Stimulated activated CD8-positive, alpha-beta memory T cell treated with anti-CD3 and anti-CD28 coated beads, Interleukin-12 subunit alpha, Interleukin-12 subunit beta, amount 100 ng/mL, for 4 hours (primary cell): ENCODE measurements at regions not wholly inside any gene's neighbourhood (a gene's known extent, or its start where the extent isn't known, plus 50 kb on each side); places are given as distances from the start of the nearest gene placed in this dataset.
"Not testable (repeated sequence)": the region's sequence is repeated elsewhere in the genome, so short reads cannot be mapped to it uniquely, and the experiment has no call there.

Experiments used
- DNase-seq: peaks from one replicate; pipeline ENCODE4 v3.0.0-alpha.2; 2020; ENCODE audit warnings: low read depth

DNA sequence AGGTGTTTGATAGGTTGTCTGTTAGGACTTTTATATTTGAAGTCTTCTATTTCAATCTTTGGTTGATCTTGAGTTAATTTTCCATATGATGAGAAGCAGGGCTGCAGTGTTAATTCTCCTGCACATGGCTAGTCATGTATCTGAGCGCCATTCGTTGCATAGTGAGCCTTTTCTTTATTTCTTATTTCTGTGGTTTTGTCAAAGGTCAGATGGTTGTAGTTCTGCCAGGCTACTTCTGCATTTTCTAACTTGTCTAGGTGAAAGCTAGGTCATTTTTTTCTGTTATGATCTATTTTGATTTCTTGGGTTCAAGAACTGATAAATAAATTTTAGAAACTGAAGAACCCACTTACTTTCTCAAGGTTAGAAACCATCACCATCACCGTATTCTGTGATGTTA, 56.7 kb downstream of the CCDC74A start:
- DNase-seq = no peak

GRCh38 chr2:131584940-131585339, 57.3 kb downstream of the CCDC74A start:
- no peak for DNase-seq

- DNase-seq = no peak
Measured at GRCh38 chr2:131588152-131588873, 60.6 kb downstream of the CCDC74A start.

DNA sequence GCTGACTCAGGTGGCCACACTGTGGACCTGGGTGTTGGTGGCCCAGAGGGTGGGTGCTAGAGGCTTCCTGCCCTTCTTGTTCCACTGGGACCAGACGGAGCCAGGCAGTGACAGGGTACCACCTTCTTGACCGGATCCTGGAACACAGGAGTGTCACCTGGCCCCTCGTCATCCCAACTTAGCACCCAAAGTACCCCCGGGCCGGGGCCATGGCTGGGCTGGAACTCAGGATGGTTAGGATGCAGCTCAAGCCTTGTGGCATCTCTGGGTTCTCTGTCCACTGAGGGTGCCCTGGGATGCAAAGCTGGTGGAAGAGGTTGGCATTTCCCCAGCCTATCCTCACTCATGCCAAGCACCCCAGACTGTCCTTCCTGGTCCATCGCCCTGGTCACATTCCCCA, 61.4 kb downstream of the CCDC74A start:
- DNase-seq = not testable (repeated sequence)

GRCh38 chr2:131590366-131590765, 62.7 kb downstream of the CCDC74A start:
- DNase-seq = no peak

DNA sequence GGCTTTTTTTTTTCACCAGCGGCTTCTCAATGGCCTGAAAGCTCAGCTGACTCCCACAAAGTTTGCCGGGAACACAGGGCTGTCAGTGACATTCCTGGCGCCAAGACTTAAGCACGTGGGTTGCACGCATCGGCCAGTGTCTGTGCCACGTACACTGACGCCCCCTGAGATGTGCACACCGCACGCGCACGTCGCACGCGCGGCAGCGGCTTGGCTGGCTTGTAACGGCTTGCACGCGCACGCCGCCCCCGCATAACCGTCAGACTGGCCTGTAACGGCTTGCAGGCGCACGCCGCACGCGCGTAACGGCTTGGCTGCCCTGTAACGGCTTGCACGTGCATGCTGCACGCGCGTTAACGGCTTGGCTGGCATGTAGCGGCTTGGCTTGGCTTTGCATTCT, 63.2 kb downstream of the CCDC74A start:
- DNase-seq = no peak

DNA sequence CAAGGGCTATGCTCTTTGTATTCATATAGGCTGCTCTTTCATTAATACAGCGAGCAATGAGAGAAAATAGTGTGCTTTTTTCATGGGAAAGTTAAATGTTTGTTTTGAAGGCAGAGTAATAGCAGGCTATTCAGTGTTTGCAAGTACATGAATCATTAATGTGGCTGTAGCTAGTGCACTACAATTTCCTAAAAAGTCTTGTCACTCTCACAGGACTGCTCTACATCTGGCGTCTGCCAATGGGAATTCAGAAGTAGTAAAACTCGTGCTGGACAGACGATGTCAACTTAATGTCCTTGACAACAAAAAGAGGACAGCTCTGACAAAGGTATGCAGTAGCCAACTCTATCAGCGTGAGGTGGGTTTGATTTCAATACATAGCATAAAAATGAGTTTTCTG, 68.9 kb downstream of the CCDC74A start:
- DNase-seq = not testable (repeated sequence)

DNA sequence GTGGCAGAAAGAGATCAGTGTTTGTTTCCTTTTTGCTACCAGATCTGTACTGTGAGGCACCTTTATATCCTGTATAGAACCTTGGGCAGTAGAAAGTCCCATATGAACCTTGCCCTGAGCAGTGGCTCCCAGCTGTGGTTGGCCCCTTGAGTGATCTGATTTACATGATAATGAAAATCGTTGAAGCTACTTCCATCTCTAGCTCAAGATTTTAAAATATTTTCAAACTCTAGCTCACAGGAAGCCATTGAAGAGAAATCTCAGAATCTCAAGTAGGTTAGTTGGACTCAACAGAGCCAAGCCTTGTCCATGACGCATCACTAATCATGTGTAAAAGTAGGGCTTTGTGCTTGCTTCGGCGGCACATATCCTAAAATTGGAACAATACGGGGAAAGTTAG, 74.8 kb downstream of the CCDC74A start:
- DNase-seq = not testable (repeated sequence)

- DNase-seq = not testable (repeated sequence)
Measured at GRCh38 chr2:131604652-131605051, 77.0 kb downstream of the CCDC74A start.

DNA sequence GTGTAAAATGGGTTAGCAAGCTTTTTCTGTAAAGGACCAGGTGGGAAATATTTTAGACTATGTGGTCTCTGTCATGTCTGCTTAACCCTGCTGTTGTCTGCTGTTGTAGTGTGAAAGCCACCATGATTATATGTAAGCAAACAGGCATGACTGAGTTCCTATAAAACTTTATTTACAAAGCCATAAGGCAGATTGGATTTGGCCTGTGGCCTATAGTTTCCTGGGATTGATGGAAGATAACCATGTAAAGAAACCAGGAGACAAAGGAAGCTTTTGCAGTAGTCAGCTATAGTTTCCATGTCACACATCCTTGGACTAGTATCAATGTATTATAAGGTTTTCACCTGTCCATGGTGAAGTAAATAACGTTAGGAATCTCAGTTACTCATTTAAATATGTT, 78.7 kb downstream of the CCDC74A start:
- DNase-seq = not testable (repeated sequence)

- not testable (repeated sequence) for DNase-seq
Measured at GRCh38 chr2:131607056-131607455, 79.4 kb downstream of the CCDC74A start.

GRCh38 chr2:131614539-131614938, 86.9 kb downstream of the CCDC74A start:
- DNase-seq = not testable (repeated sequence)

DNA sequence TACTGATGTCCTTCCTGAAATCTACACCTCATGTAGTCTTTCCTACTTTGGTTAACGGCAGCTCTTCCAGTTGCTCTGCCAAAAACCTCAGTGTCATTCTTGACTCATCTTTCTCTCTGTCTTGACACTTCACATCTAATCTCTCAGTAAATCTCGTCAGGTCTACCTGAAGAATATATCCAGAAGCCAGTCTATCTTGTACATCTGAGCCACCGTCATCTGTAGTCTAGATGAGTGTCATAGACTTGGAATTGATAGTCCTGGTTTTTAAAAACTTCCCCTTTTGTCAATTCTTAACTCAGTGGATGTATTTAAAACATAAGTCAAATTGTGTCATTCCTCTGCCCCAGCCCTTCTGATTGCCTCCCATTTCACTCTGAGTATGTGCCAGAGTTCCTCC, 90.6 kb downstream of the CCDC74A start:
- not testable (repeated sequence) for DNase-seq

DNA sequence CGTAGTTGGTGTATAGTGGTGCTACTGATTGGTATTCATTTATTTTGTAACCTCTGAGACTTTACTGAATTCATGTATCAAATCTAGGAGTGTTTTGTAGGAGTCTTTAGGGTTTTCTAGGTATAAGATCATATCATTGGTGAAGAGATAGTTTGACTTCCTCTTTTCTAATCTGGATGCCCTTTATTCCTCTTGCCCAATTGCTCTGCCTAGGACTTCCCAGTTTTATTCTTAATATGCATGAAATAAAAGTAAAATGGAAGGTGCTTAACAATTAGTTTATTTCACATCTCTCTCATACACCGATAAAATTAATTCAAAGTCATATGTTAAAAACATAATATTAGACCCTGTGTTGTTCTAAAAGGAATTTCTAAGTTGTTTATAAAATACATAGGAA, 95.2 kb downstream of the CCDC74A start:
- DNase-seq = not testable (repeated sequence)

DNA sequence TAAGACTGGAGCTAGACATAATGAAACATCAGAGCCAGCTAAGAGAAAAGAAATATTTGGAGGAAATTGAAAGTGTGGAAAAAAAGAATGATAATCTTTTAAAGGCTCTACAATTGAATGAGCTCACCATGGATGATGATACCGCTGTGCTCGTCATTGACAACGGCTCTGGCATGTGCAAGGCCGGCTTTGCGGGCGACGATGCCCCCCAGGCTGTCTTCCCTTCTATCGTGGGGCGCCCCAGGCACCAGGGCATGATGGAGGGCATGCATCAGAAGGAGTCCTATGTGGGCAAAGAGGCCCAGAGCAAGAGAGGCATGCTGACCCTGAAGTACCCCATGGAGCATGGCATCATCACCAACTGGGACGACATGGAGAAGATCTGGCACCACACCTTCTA, 98.3 kb downstream of the CCDC74A start:
- not testable (repeated sequence) for DNase-seq

DNA sequence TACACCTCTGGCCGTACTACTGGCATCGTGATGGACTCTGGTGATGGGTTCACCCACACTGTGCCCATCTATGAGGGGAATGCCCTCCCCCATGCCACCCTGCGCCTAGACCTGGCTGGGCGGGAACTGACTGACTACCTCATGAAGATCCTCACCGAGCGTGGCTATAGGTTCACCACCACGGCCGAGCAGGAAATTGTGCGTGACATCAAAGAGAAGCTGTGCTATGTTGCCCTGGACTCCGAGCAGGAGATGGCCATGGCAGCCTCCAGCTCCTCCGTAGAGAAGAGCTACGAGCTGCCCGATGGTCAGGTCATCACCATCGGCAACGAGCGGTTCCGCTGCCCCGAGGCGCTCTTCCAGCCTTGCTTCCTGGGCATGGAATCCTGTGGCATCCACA, 98.9 kb downstream of the CCDC74A start:
- not testable (repeated sequence) for DNase-seq

GRCh38 chr2:131627777-131628176, 100.1 kb downstream of the CCDC74A start:
- DNase-seq = not testable (repeated sequence)

DNA sequence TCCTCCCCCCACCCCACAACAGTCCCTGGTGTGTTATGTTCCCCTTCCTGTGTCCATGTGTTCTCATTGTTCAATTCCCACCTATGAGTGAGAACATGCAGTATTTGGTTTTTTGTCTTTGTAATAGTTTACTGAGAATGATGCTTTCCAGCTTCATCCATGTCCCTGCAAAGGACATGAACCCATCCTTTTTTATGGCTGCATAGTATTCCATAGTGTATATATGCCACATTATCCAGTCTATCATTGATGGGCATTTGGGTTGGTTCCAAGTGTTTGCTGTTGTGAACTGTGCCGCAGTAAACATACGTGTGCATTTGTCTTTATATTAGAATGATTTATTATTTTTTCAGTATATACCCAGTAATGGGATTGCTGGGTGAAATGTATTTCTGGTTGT, 104.0 kb downstream of the CCDC74A start:
- not testable (repeated sequence) for DNase-seq

DNA sequence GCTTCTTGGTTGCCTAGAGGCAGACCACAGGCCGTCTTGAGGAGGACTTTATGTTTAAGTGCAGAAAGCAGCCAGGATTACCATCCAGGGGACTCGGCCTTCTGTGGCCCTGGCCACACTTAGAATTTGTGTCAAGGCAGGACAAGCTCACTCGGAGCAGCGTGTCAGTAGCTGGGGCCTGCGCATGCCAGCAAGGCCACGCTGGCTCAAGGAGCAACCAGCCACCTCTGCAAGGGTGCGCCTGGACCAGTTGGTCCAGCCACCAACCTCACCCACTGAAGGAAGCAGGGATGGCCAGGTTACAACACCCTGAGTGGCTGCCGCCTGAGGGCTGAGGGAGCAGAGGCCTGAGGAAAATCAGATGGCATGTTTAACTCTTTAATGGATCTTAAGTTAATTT, 105.7 kb downstream of the CCDC74A start:
- DNase-seq = not testable (repeated sequence)

GRCh38 chr2:131633827-131634695, 106.4 kb downstream of the CCDC74A start:
- DNase-seq = not testable (repeated sequence)

- DNase-seq = no peak
Measured at GRCh38 chr2:131635611-131636010, 107.9 kb downstream of the CCDC74A start.

GRCh38 chr2:131636704-131637308, 109.1 kb downstream of the CCDC74A start:
- DNase-seq = not testable (repeated sequence)
